Natural killer cell (primary cell): ENCODE measurements at regions not wholly inside any gene's neighbourhood (a gene's known extent, or its start where the extent isn't known, plus 50 kb on each side); places are given as distances from the start of the nearest gene placed in this dataset.

ENCODE experiments used
- ATAC-seq, 3 donors: fragments of 150-1000 bp in 2 of 3; fragments of 200-7000 bp in 1 of 3; cut with Tn5 transposase; 1 replicate in 1 of 3; 2 replicates in 2 of 3; pipeline ENCODE4 v1.10.0; 2021; ENCODE audit warnings: mild to moderate bottlenecking in 2 of 3, moderate library complexity in 2 of 3
- DNase-seq, 2 donors: peaks; one replicate each; pipeline versions ENCODE4 v3.0.0 to v3.0.0-alpha.2; 2013 to 2021; ENCODE audit warnings: mixed read lengths in 1 of 2
- H3K27ac ChIP-seq: one replicate; pipeline ENCODE4 v1.5.1; 2013; ENCODE audit warnings: mild to moderate bottlenecking, low read length
- H3K27me3 ChIP-seq: one replicate; pipeline ENCODE4 v1.6.1; 2013; ENCODE audit warnings: low read length; ENCODE audit not compliant: control insufficient read depth, insufficient read depth
- H3K36me3 ChIP-seq: one replicate; pipeline ENCODE4 v1.6.1; 2013; ENCODE audit warnings: low read length; ENCODE audit not compliant: control insufficient read depth, insufficient read depth
- H3K4me1 ChIP-seq: one replicate; pipeline ENCODE4 v1.6.1; 2013; ENCODE audit warnings: low read length; ENCODE audit not compliant: control insufficient read depth, insufficient read depth
- H3K4me3 ChIP-seq: one replicate; pipeline ENCODE4 v1.5.1; 2013; ENCODE audit warnings: low read length
- H3K9me3 ChIP-seq: one replicate; pipeline ENCODE4 v1.6.1; 2013; ENCODE audit warnings: low read length; ENCODE audit not compliant: control insufficient read depth, insufficient read depth
- H3K27ac Mint-ChIP-seq, 2 donors: one replicate each; pipeline ENCODE4 v1.8.0; 2022; ENCODE audit warnings: mild to moderate bottlenecking in 2 of 2, mixed read lengths in 2 of 2, moderate library complexity in 1 of 2
- H3K27me3 Mint-ChIP-seq, 2 donors: one replicate each; pipeline ENCODE4 v1.8.0; 2022; ENCODE audit warnings: low read depth in 2 of 2, mixed read lengths in 2 of 2
- H3K36me3 Mint-ChIP-seq: one replicate; pipeline ENCODE4 v1.8.0; 2022; ENCODE audit warnings: mixed read lengths
- H3K4me1 Mint-ChIP-seq, 2 donors: one replicate each; pipeline ENCODE4 v1.8.0; 2022; ENCODE audit warnings: mixed read lengths in 2 of 2
- H3K4me3 Mint-ChIP-seq: one replicate; pipeline ENCODE4 v1.8.0; 2022; ENCODE audit warnings: mild to moderate bottlenecking, moderate library complexity, mixed read lengths
- H3K9me3 Mint-ChIP-seq, 2 donors: one replicate each; pipeline ENCODE4 v1.8.0; 2022; ENCODE audit warnings: mixed read lengths in 2 of 2
- WGBS: methylation state at CpG from one replicate; pipeline ENCODE4 v1.1.7; 2013; ENCODE audit warnings: missing lambda C conversion rate; ENCODE audit not compliant: insufficient coverage; 5-methylcytosine and 5-hydroxymethylcytosine counted together
- intact Hi-C: fragments of 100-400 bp; cut with micrococcal nuclease; formaldehyde crosslinking; loops from one replicate; pipeline ENCODE4 v1.14.2; 2022
- TF ChIP-seq, protein P1 (sequence below): fragments of 200-600 bp; IDR thresholded peaks from one replicate; pipeline ENCODE4 v1.8.0; 2022; ENCODE audit warnings: antibody characterized with exemption

DNA sequence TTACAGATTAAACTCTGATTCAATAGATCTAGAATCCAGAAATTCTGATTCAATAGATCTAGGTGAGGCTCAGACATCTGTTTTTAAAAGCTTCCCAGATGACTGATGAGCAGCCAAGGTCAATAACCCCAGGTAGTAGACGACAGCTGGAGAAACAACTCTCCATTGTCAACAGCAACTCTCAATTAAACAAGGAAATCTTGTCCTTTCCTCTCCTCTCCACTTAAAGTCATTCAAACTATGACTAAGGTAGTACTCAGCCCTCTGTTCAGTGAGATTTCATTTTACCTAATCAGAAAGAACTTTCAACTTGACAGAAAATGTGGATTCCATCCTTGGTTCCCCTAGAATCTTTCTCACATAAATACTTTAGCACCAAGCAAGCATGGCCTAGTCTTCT, 94.6 kb upstream of the SCG2 start:
- WGBS, result 72% methylated on average over 1 of the region's 1 CpG
- Histone ChIP-seq H3K4me3 (no peak overlapping the region), H3K36me3 (no peaks in the 10 kb centered on the region), H3K9me3 (no peaks in the 10 kb centered on the region), H3K27me3 (no peaks in the 10 kb centered on the region), H3K27ac (no peak overlapping the region), H3K4me1 (no peaks in the 10 kb centered on the region)
- Mint-ChIP-seq H3K36me3 (no peaks in the 10 kb centered on the region), H3K4me3 (no peak overlapping the region), H3K9me3 (no peaks in the 10 kb centered on the region), H3K27ac (no peak overlapping the region), H3K4me1 (peaks cover 0 to 6% of the 10 kb centered on the region in 2 donors), H3K27me3 (peaks cover 14 to 37% of the 10 kb centered on the region in 2 donors)
- no peak for DNase-seq
- no peak for ATAC-seq
- intact Hi-C loops, result no loop called here
- TF ChIP-seq, protein P1, sequence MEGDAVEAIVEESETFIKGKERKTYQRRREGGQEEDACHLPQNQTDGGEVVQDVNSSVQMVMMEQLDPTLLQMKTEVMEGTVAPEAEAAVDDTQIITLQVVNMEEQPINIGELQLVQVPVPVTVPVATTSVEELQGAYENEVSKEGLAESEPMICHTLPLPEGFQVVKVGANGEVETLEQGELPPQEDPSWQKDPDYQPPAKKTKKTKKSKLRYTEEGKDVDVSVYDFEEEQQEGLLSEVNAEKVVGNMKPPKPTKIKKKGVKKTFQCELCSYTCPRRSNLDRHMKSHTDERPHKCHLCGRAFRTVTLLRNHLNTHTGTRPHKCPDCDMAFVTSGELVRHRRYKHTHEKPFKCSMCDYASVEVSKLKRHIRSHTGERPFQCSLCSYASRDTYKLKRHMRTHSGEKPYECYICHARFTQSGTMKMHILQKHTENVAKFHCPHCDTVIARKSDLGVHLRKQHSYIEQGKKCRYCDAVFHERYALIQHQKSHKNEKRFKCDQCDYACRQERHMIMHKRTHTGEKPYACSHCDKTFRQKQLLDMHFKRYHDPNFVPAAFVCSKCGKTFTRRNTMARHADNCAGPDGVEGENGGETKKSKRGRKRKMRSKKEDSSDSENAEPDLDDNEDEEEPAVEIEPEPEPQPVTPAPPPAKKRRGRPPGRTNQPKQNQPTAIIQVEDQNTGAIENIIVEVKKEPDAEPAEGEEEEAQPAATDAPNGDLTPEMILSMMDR, result no peak

DNA sequence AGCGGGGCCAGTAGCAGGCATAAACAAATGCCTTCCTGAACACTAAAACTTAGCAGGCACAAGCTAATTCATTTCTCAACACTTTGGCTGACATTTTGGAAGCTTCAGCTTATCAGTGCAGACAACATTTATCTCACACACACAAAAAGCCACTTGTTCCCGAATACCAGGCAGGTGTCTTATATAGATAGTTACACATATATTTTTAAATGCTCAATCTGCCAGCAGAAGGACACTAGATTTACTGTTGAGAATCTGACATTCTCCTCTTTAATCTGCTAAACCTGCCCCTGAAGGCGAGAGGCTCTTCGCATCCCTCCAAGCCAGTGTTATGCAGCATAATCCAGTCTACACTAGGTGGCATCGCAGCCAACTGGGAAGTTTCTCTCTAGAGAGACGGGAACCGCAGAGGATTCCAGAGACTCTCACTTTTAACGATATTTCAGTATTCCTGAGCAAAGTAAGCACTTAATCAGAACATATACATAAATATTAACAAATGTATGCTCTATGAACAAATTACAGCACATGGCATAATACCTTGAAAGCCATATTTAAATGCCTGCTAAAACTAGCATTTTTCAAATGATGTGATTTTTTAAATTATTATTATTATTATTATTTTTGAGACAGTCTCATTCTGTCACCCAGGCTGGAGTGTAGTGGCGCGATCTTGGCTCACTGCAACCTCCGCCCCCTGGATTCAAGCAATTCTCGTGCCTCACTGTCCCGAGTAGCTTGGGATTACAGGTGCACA, 90.2 kb upstream of the SCG2 start:
- Mint-ChIP-seq H3K4me1 (no peaks in the 10 kb centered on the region), H3K27ac (no peak overlapping the region), H3K27me3 (peaks cover 11 to 32% of the 10 kb centered on the region in 2 donors), H3K4me3 (no peak overlapping the region), H3K9me3 (no peaks in the 10 kb centered on the region), H3K36me3 (no peaks in the 10 kb centered on the region)
- intact Hi-C loops, result no loop called here
- 52% methylated on average over 12 of the region's 13 CpGs for WGBS
- no peak overlapping the region for H3K27ac ChIP-seq
- no peaks in the 10 kb centered on the region for H3K27me3 ChIP-seq
- no peaks in the 10 kb centered on the region for H3K4me1 ChIP-seq
- no peak overlapping the region for H3K4me3 ChIP-seq
- peak in 1 of 3 donors; percentile 50 for ATAC-seq
- H3K36me3 ChIP-seq, result no peaks in the 10 kb centered on the region
- H3K9me3 ChIP-seq, result no peaks in the 10 kb centered on the region
- DNase-seq, result peak in 1 of 2 donors; percentile 7
- TF ChIP-seq, protein P1, result no peak

DNA sequence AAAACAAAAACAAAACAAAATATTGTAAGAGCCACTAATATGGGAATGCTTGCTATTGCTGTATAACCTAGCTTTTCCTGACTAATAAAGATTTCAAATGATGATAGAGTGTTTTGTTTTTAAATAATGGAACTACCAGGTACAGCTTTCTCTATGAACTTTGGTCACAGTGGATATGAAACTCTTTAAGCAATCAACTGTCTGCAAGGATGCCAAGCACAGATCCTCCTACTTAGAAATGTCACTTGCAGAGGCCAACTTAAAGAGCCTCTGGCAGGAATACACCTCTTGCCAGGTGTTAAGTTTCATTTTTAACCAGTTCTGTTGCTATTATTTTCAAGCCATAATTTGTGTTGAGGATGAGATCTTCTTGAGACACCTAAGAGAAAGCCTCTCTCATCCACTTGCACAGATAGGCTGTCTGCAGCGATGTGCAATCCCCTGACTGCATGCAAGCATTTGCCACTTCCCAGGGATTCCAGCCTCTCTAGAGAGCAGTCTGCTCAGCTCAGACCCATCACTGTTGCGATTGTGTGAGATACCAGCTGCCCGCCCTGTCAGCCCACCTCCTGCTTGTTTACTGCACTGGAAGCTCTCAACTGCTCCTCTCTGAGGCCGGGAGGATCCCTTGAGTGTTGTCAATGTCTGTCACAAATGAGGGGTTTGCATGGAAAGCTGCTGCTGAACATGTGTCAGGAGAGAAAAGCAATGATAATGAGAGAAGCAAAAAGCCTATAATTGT, 86.1 kb upstream of the SCG2 start:
- ATAC-seq, result no peak
- Mint-ChIP-seq H3K27ac (no peak overlapping the region), H3K36me3 (no peaks in the 10 kb centered on the region), H3K9me3 (no peaks in the 10 kb centered on the region), H3K4me3 (no peak overlapping the region), H3K27me3 (peaks cover 4 to 9% of the 10 kb centered on the region in 2 donors), H3K4me1 (no peaks in the 10 kb centered on the region)
- Histone ChIP-seq H3K36me3 (no peaks in the 10 kb centered on the region), H3K4me3 (no peak overlapping the region), H3K4me1 (no peaks in the 10 kb centered on the region), H3K9me3 (no peaks in the 10 kb centered on the region), H3K27ac (no peak overlapping the region), H3K27me3 (no peaks in the 10 kb centered on the region)
- DNase-seq, result no peak
- intact Hi-C loops, result no loop called here
- WGBS, result 64% methylated on average over 4 of the region's 4 CpGs
- TF ChIP-seq, protein P1, result no peak
